Ishikawa (cell line): ENCODE measurements at regions not wholly inside any gene's neighbourhood (a gene's known extent, or its start where the extent isn't known, plus 50 kb on each side); places are given as distances from the start of the nearest gene placed in this dataset.

Source experiments
- CEBPB ChIP-seq: IDR thresholded peaks from 2 replicates; pipeline ENCODE4 v1.6.1; 2012
- CREB1 ChIP-seq: IDR thresholded peaks from 2 replicates; pipeline ENCODE4 v1.6.1; 2012; ENCODE audit warnings: low read depth
- EGR1 ChIP-seq: IDR thresholded peaks from 2 replicates; pipeline ENCODE4 v1.6.1; 2012
- EP300 ChIP-seq: IDR thresholded peaks from 2 replicates; pipeline ENCODE4 v1.6.1; 2012; ENCODE audit warnings: borderline replicate concordance
- FOXM1 ChIP-seq: IDR thresholded peaks from 2 replicates; pipeline ENCODE4 v1.6.1; 2012; ENCODE audit warnings: low read depth, borderline replicate concordance
- MAX ChIP-seq: IDR thresholded peaks from 2 replicates; pipeline ENCODE4 v1.6.1; 2012
- NFIC ChIP-seq: IDR thresholded peaks from 2 replicates; pipeline ENCODE4 v1.6.1; 2012
- RAD21 ChIP-seq: IDR thresholded peaks from 2 replicates; pipeline ENCODE4 v1.6.1; 2012; ENCODE audit warnings: low read depth
- REST ChIP-seq: IDR thresholded peaks from 2 replicates; pipeline ENCODE4 v1.6.1; 2012; ENCODE audit warnings: low read depth, mild to moderate bottlenecking
- TAF1 ChIP-seq: IDR thresholded peaks from 2 replicates; pipeline ENCODE4 v1.6.1; 2012; ENCODE audit warnings: low read depth, mild to moderate bottlenecking
- TCF12 ChIP-seq: IDR thresholded peaks from 2 replicates; pipeline ENCODE4 v1.6.1; 2012; ENCODE audit warnings: low read depth
- TEAD4 ChIP-seq: IDR thresholded peaks from 2 replicates; pipeline ENCODE4 v1.6.1; 2012
- USF1 ChIP-seq: IDR thresholded peaks from 2 replicates; pipeline ENCODE4 v1.6.1; 2012
- YY1 ChIP-seq: IDR thresholded peaks from 2 replicates; pipeline ENCODE4 v1.6.1; 2012; ENCODE audit warnings: low read depth
- ZBTB7A ChIP-seq: IDR thresholded peaks from 2 replicates; pipeline ENCODE4 v1.6.1; 2012; ENCODE audit warnings: low read depth

- TF ChIP-seq YY1 (no peak), RAD21 (no peak), CREB1 (no peak), ZBTB7A (no peak), EP300 (no peak), TAF1 (no peak), NFIC (no peak), FOXM1 (no peak), MAX (no peak), REST (no peak), USF1 (no peak), TEAD4 (no peak)
These were observed 66.6 kb upstream of the SPATA31D4 start for GRCh38 chr9:81861644-81862043.

- no peak for TF ChIP-seq TEAD4
- no peak for TF ChIP-seq RAD21
- no peak for TF ChIP-seq MAX
- no peak for TF ChIP-seq TCF12
- TF ChIP-seq NFIC, result no peak
- no peak for TF ChIP-seq ZBTB7A
- no peak for TF ChIP-seq CEBPB
- TF ChIP-seq YY1, result no peak
- no peak for TF ChIP-seq FOXM1
- no peak for TF ChIP-seq USF1
- no peak for TF ChIP-seq EGR1
- no peak for TF ChIP-seq CREB1
- no peak for TF ChIP-seq EP300
- TF ChIP-seq REST, result no peak
- no peak for TF ChIP-seq TAF1
These were observed 60.1 kb upstream of the SPATA31D4 start for GRCh38 chr9:81868145-81868544.

- no peak for TF ChIP-seq EP300
These were observed 56.5 kb upstream of the SPATA31D4 start for GRCh38 chr9:81871695-81872094.

GRCh38 chr9:81874250-81874649 is 54.0 kb upstream of the SPATA31D4 start:
- TF ChIP-seq NFIC (no peak), EGR1 (no peak), YY1 (no peak), FOXM1 (no peak), CEBPB (no peak), MAX (no peak), EP300 (no peak), TAF1 (no peak), TCF12 (no peak), RAD21 (no peak), CREB1 (no peak), USF1 (no peak), TEAD4 (no peak), ZBTB7A (no peak)

- TF ChIP-seq TCF12 (no peak), FOXM1 (no peak), TEAD4 (no peak)
These were observed 53.3 kb upstream of the SPATA31D4 start for GRCh38 chr9:81874931-81875330.

GRCh38 chr9:81877047-81877446 is 51.2 kb upstream of the SPATA31D4 start:
- TF ChIP-seq TAF1, result no peak
- TF ChIP-seq EP300, result no peak
- no peak for TF ChIP-seq NFIC
- TF ChIP-seq REST, result no peak
- no peak for TF ChIP-seq USF1
- no peak for TF ChIP-seq MAX
- TF ChIP-seq TCF12, result no peak
- no peak for TF ChIP-seq RAD21
- no peak for TF ChIP-seq FOXM1
- no peak for TF ChIP-seq YY1
- no peak for TF ChIP-seq CEBPB
- no peak for TF ChIP-seq EGR1
- TF ChIP-seq ZBTB7A, result no peak
- no peak for TF ChIP-seq TEAD4
- TF ChIP-seq CREB1, result no peak
